ENCODE measurements at regions not wholly inside any gene's neighbourhood (a gene's known extent, or its start where the extent isn't known, plus 50 kb on each side); places are given as distances from the start of the nearest gene placed in this dataset.

- intact Hi-C loops (cut with DNase I), result no loop called here
- H3K4me1 ChIP-seq (ENCODE audit: control insufficient read depth, insufficient read depth, low read length), result no peaks in the 10 kb centered on the region
- 67% methylated on average over 7 of the region's 7 CpGs for WGBS
These were observed 162.4 kb upstream of the GYPA start for GRCh38 chr4:144302704-144303536.

GRCh38 chr4:144304025-144304424 lies 163.5 kb upstream of the GYPA start:
- no peaks in the 10 kb centered on the region for H3K9me3 ChIP-seq (ENCODE audit: control insufficient read depth, low read length)
- no peak overlapping the region for H3K4me3 ChIP-seq (ENCODE audit: low read length)
- H3K27ac ChIP-seq (ENCODE audit: low read length), result no peak overlapping the region
- 80% methylated on average over 2 of the region's 2 CpGs for WGBS
- ATAC-seq (no peak), DNase-seq (no peak)
- no peaks in the 10 kb centered on the region for H3K27me3 ChIP-seq (ENCODE audit: control insufficient read depth, insufficient read depth)
- intact Hi-C loops (cut with DNase I), result no loop called here
- no peaks in the 10 kb centered on the region for H3K4me1 ChIP-seq (ENCODE audit: control insufficient read depth, insufficient read depth, low read length)

More at GRCh38 chr4:144302704-144303536, 162.4 kb upstream of the GYPA start:
- Histone ChIP-seq H3K27me3 (ENCODE audit: control insufficient read depth, insufficient read depth) (no peaks in the 10 kb centered on the region), H3K27ac (ENCODE audit: low read length) (no peak overlapping the region), H3K4me3 (ENCODE audit: low read length) (no peak overlapping the region), H3K9me3 (ENCODE audit: control insufficient read depth, low read length) (no peaks in the 10 kb centered on the region)
- DNase-seq, result no peak
- no peak for ATAC-seq

- 80% methylated on average over 4 of the region's 4 CpGs for WGBS
- no peaks in the 10 kb centered on the region for H3K27me3 ChIP-seq (ENCODE audit: control insufficient read depth, insufficient read depth)
- no peaks in the 10 kb centered on the region for H3K9me3 ChIP-seq (ENCODE audit: control insufficient read depth, low read length)
- no peaks in the 10 kb centered on the region for H3K4me1 ChIP-seq (ENCODE audit: control insufficient read depth, insufficient read depth, low read length)
- no peak overlapping the region for H3K4me3 ChIP-seq (ENCODE audit: low read length)
- DNase-seq, result no peak
- intact Hi-C loops (cut with DNase I), result no loop called here
- no peak overlapping the region for H3K27ac ChIP-seq (ENCODE audit: low read length)
- no peak for ATAC-seq
These were observed 170.0 kb upstream of the GYPA start for GRCh38 chr4:144310535-144310934.

DNA sequence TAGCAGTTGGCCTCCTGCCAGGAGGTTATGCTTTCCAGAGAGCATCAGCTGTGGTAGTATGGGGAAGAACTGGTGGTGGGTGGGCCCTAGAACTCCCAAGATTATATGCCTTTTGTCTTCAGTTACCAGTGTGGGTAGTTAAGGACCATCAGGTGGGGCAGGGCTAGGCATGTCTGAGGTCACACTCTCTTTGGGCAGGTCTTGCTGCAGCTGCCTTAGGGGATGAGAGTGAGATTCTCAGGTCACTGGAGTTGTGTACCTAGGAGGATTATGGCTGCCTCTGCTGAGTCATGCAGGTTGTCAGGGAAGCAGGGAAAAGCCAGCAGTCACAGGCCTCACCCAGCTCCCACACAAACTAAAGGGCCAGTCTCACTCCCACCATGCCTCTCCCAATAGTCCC lies 172.9 kb upstream of the GYPA start:
- Histone ChIP-seq H3K9me3 (ENCODE audit: control insufficient read depth, low read length) (no peaks in the 10 kb centered on the region), H3K4me3 (ENCODE audit: low read length) (no peak overlapping the region), H3K27ac (ENCODE audit: low read length) (no peak overlapping the region), H3K4me1 (ENCODE audit: control insufficient read depth, insufficient read depth, low read length) (no peaks in the 10 kb centered on the region), H3K27me3 (ENCODE audit: control insufficient read depth, insufficient read depth) (no peaks in the 10 kb centered on the region)
- ATAC-seq, result no peak
- no peak for DNase-seq
- intact Hi-C loops (cut with DNase I), result no loop called here

DNA sequence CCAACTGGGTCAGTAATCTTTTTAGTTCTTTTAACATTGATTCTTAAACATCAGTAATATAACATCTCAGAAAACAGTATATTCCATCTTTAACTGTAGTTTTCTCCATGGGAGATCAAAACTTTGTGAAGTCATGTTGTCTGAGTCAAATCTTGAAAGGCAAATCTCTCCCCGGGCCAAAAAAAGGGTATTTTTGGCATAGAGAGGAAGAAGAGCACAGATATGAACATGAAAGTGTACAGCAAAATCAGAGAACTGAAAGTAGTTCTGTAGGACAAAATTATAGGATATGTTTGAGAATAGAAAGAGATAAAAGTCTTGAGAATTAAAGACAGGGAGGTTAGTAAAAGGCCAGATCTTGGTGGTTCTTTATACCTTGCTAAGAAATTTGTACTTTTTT lies 176.4 kb upstream of the GYPA start:
- Histone ChIP-seq H3K27ac (ENCODE audit: low read length) (no peak overlapping the region), H3K4me1 (ENCODE audit: control insufficient read depth, insufficient read depth, low read length) (no peaks in the 10 kb centered on the region), H3K9me3 (ENCODE audit: control insufficient read depth, low read length) (no peaks in the 10 kb centered on the region), H3K27me3 (ENCODE audit: control insufficient read depth, insufficient read depth) (no peaks in the 10 kb centered on the region), H3K4me3 (ENCODE audit: low read length) (no peak overlapping the region)
- intact Hi-C loops (cut with DNase I), result no loop called here
- WGBS, result 64% methylated on average over 1 of the region's 1 CpG
- ATAC-seq (no peak), DNase-seq (no peak)

GRCh38 chr4:144318797-144319196 lies 178.3 kb upstream of the GYPA start:
- Histone ChIP-seq H3K4me1 (ENCODE audit: control insufficient read depth, insufficient read depth, low read length) (no peaks in the 10 kb centered on the region), H3K27me3 (ENCODE audit: control insufficient read depth, insufficient read depth) (no peaks in the 10 kb centered on the region), H3K9me3 (ENCODE audit: control insufficient read depth, low read length) (no peaks in the 10 kb centered on the region), H3K4me3 (ENCODE audit: low read length) (no peak overlapping the region), H3K27ac (ENCODE audit: low read length) (no peak overlapping the region)
- ATAC-seq (no peak), DNase-seq (no peak)
- intact Hi-C loops (cut with DNase I), result no loop called here
- 63% methylated on average over 3 of the region's 3 CpGs for WGBS

DNA sequence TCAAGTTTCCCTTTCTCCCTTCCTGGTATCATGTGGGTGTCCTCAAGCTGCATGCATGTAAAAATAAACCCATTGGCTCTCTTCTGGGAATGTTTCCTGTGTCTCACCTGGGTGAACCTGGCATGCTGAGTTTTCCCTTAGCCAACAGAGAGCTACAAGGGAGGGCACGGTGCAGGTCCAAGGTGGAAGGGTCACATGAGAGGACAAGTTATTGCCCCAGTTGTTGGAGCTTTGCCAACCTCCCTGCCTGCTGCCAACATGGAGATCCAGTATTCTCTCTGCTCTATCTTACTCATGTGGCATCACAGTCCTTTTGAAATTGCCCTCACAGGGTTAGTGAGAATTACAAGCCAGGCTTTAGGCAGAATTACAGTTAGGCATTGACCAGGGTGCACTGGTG lies 196.1 kb upstream of the GYPA start:
- WGBS, result 76% methylated on average over 1 of the region's 1 CpG
- no peak for DNase-seq

GRCh38 chr4:144338148-144338547 lies 197.6 kb upstream of the GYPA start:
- Histone ChIP-seq H3K4me3 (ENCODE audit: low read length) (no peak overlapping the region), H3K9me3 (ENCODE audit: control insufficient read depth, low read length) (no peaks in the 10 kb centered on the region), H3K4me1 (ENCODE audit: control insufficient read depth, insufficient read depth, low read length) (no peaks in the 10 kb centered on the region), H3K27me3 (ENCODE audit: control insufficient read depth, insufficient read depth) (no peaks in the 10 kb centered on the region), H3K27ac (ENCODE audit: low read length) (no peak overlapping the region)
- intact Hi-C loops (cut with DNase I), result no loop called here
- DNase-seq (no peak), ATAC-seq (no peak)

More for the DNA sequence above, 196.1 kb upstream of the GYPA start:
- H3K9me3 ChIP-seq (ENCODE audit: control insufficient read depth, low read length), result no peaks in the 10 kb centered on the region
- H3K4me3 ChIP-seq (ENCODE audit: low read length), result no peak overlapping the region
- ATAC-seq, result no peak
- no peaks in the 10 kb centered on the region for H3K4me1 ChIP-seq (ENCODE audit: control insufficient read depth, insufficient read depth, low read length)
- no peak overlapping the region for H3K27ac ChIP-seq (ENCODE audit: low read length)
- no peaks in the 10 kb centered on the region for H3K27me3 ChIP-seq (ENCODE audit: control insufficient read depth, insufficient read depth)
- intact Hi-C loops (cut with DNase I), result no loop called here

GRCh38 chr4:144338834-144339233 lies 198.3 kb upstream of the GYPA start:
- no peak overlapping the region for H3K4me3 ChIP-seq (ENCODE audit: low read length)
- intact Hi-C loops (cut with DNase I), result no loop called here
- H3K27ac ChIP-seq (ENCODE audit: low read length), result no peak overlapping the region
- H3K9me3 ChIP-seq (ENCODE audit: control insufficient read depth, low read length), result no peaks in the 10 kb centered on the region
- no peaks in the 10 kb centered on the region for H3K27me3 ChIP-seq (ENCODE audit: control insufficient read depth, insufficient read depth)
- no peak for DNase-seq
- 98% methylated on average over 2 of the region's 2 CpGs for WGBS
- H3K4me1 ChIP-seq (ENCODE audit: control insufficient read depth, insufficient read depth, low read length), result no peaks in the 10 kb centered on the region
- ATAC-seq, result no peak

DNA sequence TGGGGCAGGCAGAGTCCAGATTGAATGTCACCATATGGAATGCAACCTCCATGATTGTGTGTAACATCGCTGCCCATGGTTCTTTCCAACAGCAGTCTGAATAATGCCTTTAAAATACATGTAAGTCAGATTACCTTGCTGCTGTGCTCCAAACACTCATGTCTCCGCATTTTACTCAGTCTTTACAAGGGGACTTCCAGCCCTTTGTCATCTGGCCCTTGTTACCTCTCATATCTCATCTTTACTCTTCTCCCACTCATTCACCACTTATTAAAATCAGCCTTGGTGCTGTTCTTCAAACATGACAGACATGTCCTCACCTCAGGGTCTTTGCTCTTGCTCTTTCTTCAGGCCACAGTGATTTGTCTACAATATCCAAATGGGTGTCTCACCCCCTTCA lies 200.4 kb upstream of the GYPA start:
- intact Hi-C loops (cut with DNase I), result no loop called here
- ATAC-seq, result no peak
- Histone ChIP-seq H3K27ac (ENCODE audit: low read length) (no peak overlapping the region), H3K4me1 (ENCODE audit: control insufficient read depth, insufficient read depth, low read length) (no peaks in the 10 kb centered on the region), H3K4me3 (ENCODE audit: low read length) (no peak overlapping the region), H3K27me3 (ENCODE audit: control insufficient read depth, insufficient read depth) (no peaks in the 10 kb centered on the region), H3K9me3 (ENCODE audit: control insufficient read depth, low read length) (no peaks in the 10 kb centered on the region)
- no peak for DNase-seq
- 95% methylated on average over 2 of the region's 2 CpGs for WGBS

GRCh38 chr4:144342949-144343760 lies 202.6 kb upstream of the GYPA start:
- ATAC-seq (no peak), DNase-seq (no peak)
- no peaks in the 10 kb centered on the region for H3K27me3 ChIP-seq (ENCODE audit: control insufficient read depth, insufficient read depth)
- no peaks in the 10 kb centered on the region for H3K9me3 ChIP-seq (ENCODE audit: control insufficient read depth, low read length)
- H3K4me3 ChIP-seq (ENCODE audit: low read length), result no peak overlapping the region
- intact Hi-C loops (cut with DNase I), result no loop called here
- no peaks in the 10 kb centered on the region for H3K4me1 ChIP-seq (ENCODE audit: control insufficient read depth, insufficient read depth, low read length)
- H3K27ac ChIP-seq (ENCODE audit: low read length), result no peak overlapping the region
- WGBS, result 78% methylated on average over 7 of the region's 7 CpGs

All from right cardiac atrium (tissue), 5 donors.